ENCODE measurements at regions not wholly inside any gene's neighbourhood (a gene's known extent, or its start where the extent isn't known, plus 50 kb on each side); places are given as distances from the start of the nearest gene placed in this dataset.
A peak's percentile ranks its signal among the peaks of the same experiment; 100 is the strongest.

DNA sequence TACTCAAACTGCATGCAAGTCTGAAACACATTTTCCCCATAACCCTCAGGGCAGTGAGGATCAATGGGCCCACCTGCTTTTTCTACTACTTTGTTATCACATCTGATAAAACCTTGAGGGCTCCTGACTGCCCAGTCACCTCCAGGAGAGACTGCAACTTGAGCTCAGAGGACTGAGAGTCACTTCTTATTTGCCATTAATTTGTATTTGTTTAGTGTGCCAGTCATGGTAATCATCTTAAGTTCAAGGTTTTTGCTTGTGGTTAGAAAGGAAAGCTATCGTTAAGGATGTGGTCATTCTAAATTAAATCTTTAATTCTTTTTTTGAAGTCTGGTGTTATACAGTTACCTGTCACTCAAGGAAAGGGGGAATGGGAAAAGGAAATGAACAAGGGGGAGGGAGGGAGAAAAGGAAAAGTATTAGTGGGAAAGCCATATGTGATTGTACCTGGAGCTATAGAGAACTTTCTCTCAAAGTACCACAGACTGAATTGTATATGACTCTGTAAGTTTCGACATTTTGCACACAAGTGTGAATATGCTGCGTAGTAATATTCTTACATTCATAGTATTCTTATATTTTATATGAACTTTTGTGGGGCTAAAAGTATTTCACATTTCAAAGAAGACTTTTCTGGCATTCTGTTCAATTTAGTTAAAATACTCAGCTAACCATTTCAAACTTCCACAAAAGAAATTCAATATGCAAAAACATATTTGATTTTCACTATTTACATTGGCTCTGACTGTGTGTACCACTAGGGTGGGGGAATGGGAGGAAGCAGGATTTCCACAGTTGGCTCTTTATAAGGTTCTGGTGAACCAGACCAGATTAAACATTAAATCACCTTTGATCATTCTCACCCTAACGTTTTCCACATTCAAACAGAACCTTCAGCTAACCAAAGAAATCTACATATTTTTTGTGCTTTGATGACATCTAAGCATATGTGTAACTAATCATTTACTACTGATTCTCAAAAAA is 166.5 kb upstream of the ATP11B start:
- TF ChIP-seq, protein P1, sequence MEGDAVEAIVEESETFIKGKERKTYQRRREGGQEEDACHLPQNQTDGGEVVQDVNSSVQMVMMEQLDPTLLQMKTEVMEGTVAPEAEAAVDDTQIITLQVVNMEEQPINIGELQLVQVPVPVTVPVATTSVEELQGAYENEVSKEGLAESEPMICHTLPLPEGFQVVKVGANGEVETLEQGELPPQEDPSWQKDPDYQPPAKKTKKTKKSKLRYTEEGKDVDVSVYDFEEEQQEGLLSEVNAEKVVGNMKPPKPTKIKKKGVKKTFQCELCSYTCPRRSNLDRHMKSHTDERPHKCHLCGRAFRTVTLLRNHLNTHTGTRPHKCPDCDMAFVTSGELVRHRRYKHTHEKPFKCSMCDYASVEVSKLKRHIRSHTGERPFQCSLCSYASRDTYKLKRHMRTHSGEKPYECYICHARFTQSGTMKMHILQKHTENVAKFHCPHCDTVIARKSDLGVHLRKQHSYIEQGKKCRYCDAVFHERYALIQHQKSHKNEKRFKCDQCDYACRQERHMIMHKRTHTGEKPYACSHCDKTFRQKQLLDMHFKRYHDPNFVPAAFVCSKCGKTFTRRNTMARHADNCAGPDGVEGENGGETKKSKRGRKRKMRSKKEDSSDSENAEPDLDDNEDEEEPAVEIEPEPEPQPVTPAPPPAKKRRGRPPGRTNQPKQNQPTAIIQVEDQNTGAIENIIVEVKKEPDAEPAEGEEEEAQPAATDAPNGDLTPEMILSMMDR (IDR thresholded peaks at IDR 0.05): peak in 1 of 7 experiments; percentile 30
- no peak for TF ChIP-seq POLR2A (IDR thresholded peaks at IDR 0.05)
- 28 to 33% methylated on average over 4 of the region's 4 CpGs for WGBS, 2 donors
- peak in 1 of 4 donors; percentile 7 for DNase-seq
- intact Hi-C loops (cut with DNase I): no loop called here
- Histone ChIP-seq H3K4me3 (no peak overlapping the region), H3K9me3 (no peaks in the 10 kb centered on the region), H3K27me3 (no peaks in the 10 kb centered on the region), H3K27ac (no peak overlapping the region), H3K4me1 (peaks cover 11% of the 10 kb centered on the region), H3K36me3 (replicated peaks in 1 of 2; ENCODE audit: insufficient read depth in 1 of 2, low read depth in 2 of 2) (no peaks in the 10 kb centered on the region)
- ATAC-seq: no peak

DNA sequence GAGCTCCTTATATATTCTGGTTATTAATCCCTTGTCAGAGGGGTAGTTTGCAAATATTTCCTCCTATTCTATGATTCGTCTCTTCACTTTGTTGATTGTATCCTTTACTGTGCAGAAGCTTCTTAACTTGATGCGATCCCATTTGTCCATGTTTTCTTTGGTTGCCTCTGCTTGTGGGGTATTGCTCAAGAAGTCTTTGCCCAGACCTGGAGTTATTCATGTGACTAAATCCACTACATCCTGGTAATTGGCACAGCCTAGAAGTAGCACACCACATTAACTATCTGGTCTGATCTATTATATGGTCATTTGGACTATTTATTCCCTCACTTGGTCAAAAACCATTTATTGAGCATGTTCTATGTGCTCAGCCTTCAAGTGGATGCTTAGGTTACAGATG is 164.8 kb upstream of the ATP11B start:
- ATAC-seq: no peak

DNA sequence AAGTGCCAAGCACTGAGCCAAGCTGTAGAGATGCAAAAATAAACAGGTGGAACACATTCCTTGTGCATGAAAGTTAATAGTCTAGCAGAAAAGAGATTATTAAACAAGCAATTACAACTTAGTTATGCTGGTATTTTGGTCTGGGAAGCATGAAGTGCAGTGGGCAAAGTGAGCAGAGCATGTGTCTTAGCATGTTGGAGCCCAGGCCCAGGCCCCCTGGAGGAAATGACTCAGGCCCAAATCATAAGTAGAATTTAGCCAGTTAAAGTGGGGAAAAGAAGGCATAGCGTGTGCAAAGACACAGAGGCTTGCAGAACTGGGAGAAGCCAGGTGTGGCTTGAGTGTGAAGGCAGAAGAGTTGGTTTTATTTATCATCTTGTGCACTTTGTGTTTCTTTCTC is 163.8 kb upstream of the ATP11B start:
- Histone ChIP-seq H3K36me3 (replicated peaks in 1 of 2; ENCODE audit: insufficient read depth in 1 of 2, low read depth in 2 of 2) (no peaks in the 10 kb centered on the region), H3K9me3 (no peaks in the 10 kb centered on the region), H3K4me1 (peaks cover 11% of the 10 kb centered on the region), H3K4me3 (no peak overlapping the region), H3K27me3 (no peaks in the 10 kb centered on the region), H3K27ac (no peak overlapping the region)
- no peak for DNase-seq
- 50 to 100% methylated on average over 1 of the region's 1 CpG for WGBS, 2 donors
- intact Hi-C loops (cut with DNase I): no loop called here
- TF ChIP-seq, protein P1 (IDR thresholded peaks at IDR 0.05): no peak
- TF ChIP-seq POLR2A (IDR thresholded peaks at IDR 0.05): no peak
- no peak for ATAC-seq

More for the DNA sequence above, 164.8 kb upstream of the ATP11B start:
- DNase-seq: no peak
- H3K27ac ChIP-seq: no peak overlapping the region
- TF ChIP-seq, protein P1 (IDR thresholded peaks at IDR 0.05): no peak
- no peak for TF ChIP-seq POLR2A (IDR thresholded peaks at IDR 0.05)
- H3K9me3 ChIP-seq: no peaks in the 10 kb centered on the region
- H3K27me3 ChIP-seq: no peaks in the 10 kb centered on the region
- H3K4me3 ChIP-seq: no peak overlapping the region
- intact Hi-C loops (cut with DNase I): no loop called here
- peaks cover 11% of the 10 kb centered on the region for H3K4me1 ChIP-seq
- WGBS, 2 donors: 89 to 94% methylated on average over 2 of the region's 2 CpGs
- H3K36me3 ChIP-seq (replicated peaks in 1 of 2; ENCODE audit: insufficient read depth in 1 of 2, low read depth in 2 of 2): no peaks in the 10 kb centered on the region

DNA sequence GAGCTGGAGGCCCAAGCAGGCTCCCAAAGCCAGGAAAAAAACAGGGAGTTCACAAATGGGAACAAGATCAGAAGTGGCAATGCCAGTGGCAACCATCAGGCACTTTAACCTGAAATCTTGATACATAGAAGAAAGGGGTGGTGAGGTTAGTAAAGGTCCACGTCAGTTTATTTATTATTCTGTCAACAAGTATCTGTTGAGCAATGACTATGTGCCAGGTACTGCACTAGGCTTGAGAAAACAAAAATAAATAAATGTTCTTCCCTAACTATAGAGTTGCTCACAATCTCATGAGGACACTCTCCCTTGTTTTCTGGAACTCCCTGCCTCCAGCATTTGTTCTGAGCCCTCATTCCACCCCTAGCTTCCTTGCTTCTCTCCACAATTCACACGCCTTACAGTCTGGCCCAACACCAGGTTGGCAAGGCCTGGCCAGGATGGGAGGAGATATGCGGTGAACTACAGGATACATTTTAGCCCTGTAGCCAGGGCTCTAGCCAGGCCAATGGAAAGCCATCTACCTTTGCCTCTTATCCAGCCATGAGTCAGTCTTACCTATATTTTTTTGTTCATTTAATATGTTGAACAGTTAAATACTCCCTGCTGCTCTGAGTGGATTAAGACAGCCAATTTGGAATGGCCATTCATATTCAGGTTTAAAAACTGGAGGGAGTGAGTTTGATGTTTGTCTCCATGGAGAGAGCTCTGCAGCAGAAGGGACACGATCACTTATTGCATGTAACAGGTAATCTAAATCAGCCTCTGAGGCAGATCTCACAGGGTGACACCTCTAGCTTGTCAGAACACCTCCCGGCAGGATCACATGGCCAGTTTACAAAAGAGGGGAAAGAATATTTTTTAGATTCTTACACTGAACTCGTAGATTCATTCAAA is 161.9 kb upstream of the ATP11B start:
- TF ChIP-seq, protein P1 (IDR thresholded peaks at IDR 0.05): no peak
- no peak for TF ChIP-seq POLR2A (IDR thresholded peaks at IDR 0.05)
- WGBS, 2 donors: 82 to 84% methylated on average over 6 of the region's 6 CpGs
- intact Hi-C loops (cut with DNase I): no loop called here
- Histone ChIP-seq H3K4me3 (no peak overlapping the region), H3K27me3 (no peaks in the 10 kb centered on the region), H3K36me3 (replicated peaks in 1 of 2; ENCODE audit: insufficient read depth in 1 of 2, low read depth in 2 of 2) (no peaks in the 10 kb centered on the region), H3K4me1 (peaks cover 9% of the 10 kb centered on the region), H3K9me3 (no peaks in the 10 kb centered on the region), H3K27ac (no peak overlapping the region)
- DNase-seq (no peak), ATAC-seq (no peak)

Data from body of pancreas (tissue), 4 donors.